CD14-positive monocyte (primary cell): ENCODE measurements at regions not wholly inside any gene's neighbourhood (a gene's known extent, or its start where the extent isn't known, plus 50 kb on each side); places are given as distances from the start of the nearest gene placed in this dataset.

Experiments
- DNase-seq, 3 donors: peaks; one replicate each; pipeline ENCODE4 v3.0.0-alpha.2; 2011 to 2022
- H2AFZ ChIP-seq: 2 replicates; pipeline ENCODE4 v1.6.0; 2012; ENCODE audit warnings: mild to moderate bottlenecking, low read depth, low read length, inconsistent platforms; ENCODE audit not compliant: insufficient read depth, poor library complexity, severe bottlenecking
- H3K27ac ChIP-seq, 2 donors: 1 replicate in 1 of 2; 2 replicates in 1 of 2; pipeline ENCODE4 v1.5.1; 2012 to 2013; ENCODE audit warnings: low read length in 2 of 2, control low read depth in 1 of 2, inconsistent platforms in 1 of 2, low read depth in 1 of 2, mild to moderate bottlenecking in 1 of 2
- H3K27me3 ChIP-seq, 2 donors: one replicate each; pipeline versions ENCODE4 v1.6.0 to v1.6.1; 2011 to 2013; ENCODE audit warnings: low read length in 2 of 2; ENCODE audit not compliant: control insufficient read depth in 2 of 2, insufficient read depth in 2 of 2
- H3K36me3 ChIP-seq, 2 donors: replicated peaks in 1 of 2; 1 replicate in 1 of 2; 2 replicates in 1 of 2; pipeline versions ENCODE4 v1.5.1 to v1.6.1; 2012 to 2013; ENCODE audit warnings: low read length in 2 of 2, control low read depth in 1 of 2, inconsistent platforms in 1 of 2, mild to moderate bottlenecking in 1 of 2; ENCODE audit not compliant: insufficient read depth in 2 of 2, control insufficient read depth in 1 of 2
- H3K4me1 ChIP-seq, 2 donors: 1 replicate in 1 of 2; 2 replicates in 1 of 2; pipeline versions ENCODE4 v1.5.1 to v1.6.1; 2012 to 2013; ENCODE audit warnings: low read length in 2 of 2, control low read depth in 1 of 2, inconsistent platforms in 1 of 2, mild to moderate bottlenecking in 1 of 2, moderate library complexity in 1 of 2; ENCODE audit not compliant: insufficient read depth in 2 of 2, control insufficient read depth in 1 of 2
- H3K4me2 ChIP-seq: replicated peaks from 2 replicates; pipeline ENCODE3; 2012; ENCODE audit warnings: low read length, moderate library complexity, mild to moderate bottlenecking; ENCODE audit not compliant: poor library complexity, severe bottlenecking; ENCODE audit errors: extremely low read depth
- H3K4me3 ChIP-seq, 3 experiments: fragments of 200-600 bp in 1 of 3; sonication (generic) in 1 of 3; replicated peaks in 1 of 3; 1 replicate in 2 of 3; 2 replicates in 1 of 3; pipeline ENCODE4 v1.5.1; 2011 to 2013; ENCODE audit warnings: low read length in 3 of 3, mild to moderate bottlenecking in 3 of 3, control low read depth in 2 of 3, low read depth in 2 of 3, inconsistent platforms in 1 of 3, moderate library complexity in 1 of 3
- H3K79me2 ChIP-seq: 2 replicates; pipeline ENCODE4 v1.6.0; 2012; ENCODE audit warnings: mild to moderate bottlenecking, control low read depth, inconsistent platforms, low read length, moderate library complexity; ENCODE audit not compliant: insufficient read depth
- H3K9ac ChIP-seq: 2 replicates; pipeline ENCODE4 v1.6.0; 2017; ENCODE audit warnings: low read length, mild to moderate bottlenecking; ENCODE audit not compliant: insufficient read depth, poor library complexity, severe bottlenecking
- H3K9me3 ChIP-seq, 2 donors: replicated peaks in 1 of 2; 1 replicate in 1 of 2; 2 replicates in 1 of 2; pipeline versions ENCODE4 v1.5.1 to v1.6.1; 2012 to 2013; ENCODE audit warnings: low read length in 2 of 2, control low read depth in 1 of 2; ENCODE audit not compliant: control insufficient read depth in 1 of 2, insufficient read depth in 1 of 2
- H4K20me1 ChIP-seq: 2 replicates; pipeline ENCODE4 v1.6.0; 2012; ENCODE audit warnings: mild to moderate bottlenecking, low read length, control low read depth, moderate library complexity; ENCODE audit not compliant: insufficient read depth
- H3K27ac Mint-ChIP-seq, 7 donors: one replicate each; pipeline ENCODE4 v1.8.0; 2020; ENCODE audit warnings: mild to moderate bottlenecking in 7 of 7, mixed read lengths in 7 of 7, moderate library complexity in 6 of 7, inconsistent platforms in 2 of 7
- H3K27me3 Mint-ChIP-seq, 3 donors: one replicate each; pipeline ENCODE4 v1.8.0; 2021 to 2022; ENCODE audit warnings: low read depth in 3 of 3, mild to moderate bottlenecking in 3 of 3, mixed read lengths in 3 of 3, moderate library complexity in 3 of 3, inconsistent platforms in 1 of 3
- H3K36me3 Mint-ChIP-seq, 2 donors: one replicate each; pipeline ENCODE4 v1.8.0; 2020; ENCODE audit warnings: mixed read lengths in 2 of 2, inconsistent platforms in 1 of 2, mild to moderate bottlenecking in 1 of 2
- H3K4me1 Mint-ChIP-seq: one replicate; pipeline ENCODE4 v1.8.0; 2020; ENCODE audit warnings: mild to moderate bottlenecking, mixed read lengths
- H3K4me3 Mint-ChIP-seq, 2 donors: one replicate each; pipeline ENCODE4 v1.8.0; 2020; ENCODE audit warnings: mild to moderate bottlenecking in 2 of 2, mixed read lengths in 2 of 2, moderate library complexity in 1 of 2
- H3K9me3 Mint-ChIP-seq, 7 donors: one replicate each; pipeline ENCODE4 v1.8.0; 2020 to 2022; ENCODE audit warnings: mixed read lengths in 7 of 7, mild to moderate bottlenecking in 6 of 7, moderate library complexity in 6 of 7, inconsistent platforms in 2 of 7
- WGBS: methylation state at CpG from one replicate; pipeline ENCODE4 v1.1.5; 2013; ENCODE audit warnings: missing lambda C conversion rate; ENCODE audit not compliant: insufficient coverage; 5-methylcytosine and 5-hydroxymethylcytosine counted together
- intact Hi-C, 2 donors: fragments of 100-400 bp; cut with micrococcal nuclease; formaldehyde crosslinking; loops; one replicate each; pipeline versions ENCODE4 v1.15.0 to v1.15.1; 2023
- TF ChIP-seq, protein P1 (sequence below): fragments of 200-600 bp; IDR thresholded peaks from one replicate; pipeline ENCODE4 v1.8.0; 2022; ENCODE audit warnings: antibody characterized with exemption, mild to moderate bottlenecking

DNA sequence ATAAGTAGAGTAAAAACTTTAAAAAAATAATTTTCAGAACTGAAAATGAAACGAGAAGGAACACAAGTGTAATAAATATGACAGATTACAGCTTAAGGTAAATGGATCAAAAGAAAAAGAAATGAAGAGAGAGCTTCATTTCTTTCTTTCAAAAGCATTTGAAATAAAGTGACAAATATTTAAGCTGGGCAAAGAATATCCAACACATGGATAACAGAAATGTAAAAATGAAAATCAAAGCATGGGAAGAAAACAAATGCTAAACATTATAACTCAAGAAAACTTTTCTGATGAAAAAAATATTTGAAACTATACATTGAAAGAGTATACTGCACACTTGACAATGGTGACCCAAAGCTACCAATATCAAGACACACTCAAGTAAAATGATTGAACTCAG is 143.6 kb upstream of the IRX5 start:
- H3K9me3 Mint-ChIP-seq, result peaks cover 2 to 15% (median 8%) of the 10 kb centered on the region in 7 donors
- H3K27me3 ChIP-seq, result no peaks in the 10 kb centered on the region
- H3K36me3 ChIP-seq, result no peaks in the 10 kb centered on the region
- no CpG with 5 or more reads among the region's 1 CpG for WGBS
- H3K4me1 Mint-ChIP-seq, result no peaks in the 10 kb centered on the region
- no peaks in the 10 kb centered on the region for H3K36me3 Mint-ChIP-seq
- H3K4me1 ChIP-seq, result no peaks in the 10 kb centered on the region
- H3K4me3 ChIP-seq, result no peak overlapping the region
- peaks cover 0 to 3% (median 1%) of the 10 kb centered on the region in 3 donors for H3K27me3 Mint-ChIP-seq
- H3K9me3 ChIP-seq, result peaks cover 0 to 6% of the 10 kb centered on the region in 2 donors
- no peaks in the 10 kb centered on the region for H4K20me1 ChIP-seq
- H2AFZ ChIP-seq, result no peak overlapping the region
- no peaks in the 10 kb centered on the region for H3K79me2 ChIP-seq
- H3K27ac ChIP-seq, result no peak overlapping the region
- no peak overlapping the region for H3K9ac ChIP-seq
- no peak overlapping the region for H3K4me3 Mint-ChIP-seq
- intact Hi-C loops, result no loop called here
- no peak overlapping the region for H3K4me2 ChIP-seq
- TF ChIP-seq, protein P1, sequence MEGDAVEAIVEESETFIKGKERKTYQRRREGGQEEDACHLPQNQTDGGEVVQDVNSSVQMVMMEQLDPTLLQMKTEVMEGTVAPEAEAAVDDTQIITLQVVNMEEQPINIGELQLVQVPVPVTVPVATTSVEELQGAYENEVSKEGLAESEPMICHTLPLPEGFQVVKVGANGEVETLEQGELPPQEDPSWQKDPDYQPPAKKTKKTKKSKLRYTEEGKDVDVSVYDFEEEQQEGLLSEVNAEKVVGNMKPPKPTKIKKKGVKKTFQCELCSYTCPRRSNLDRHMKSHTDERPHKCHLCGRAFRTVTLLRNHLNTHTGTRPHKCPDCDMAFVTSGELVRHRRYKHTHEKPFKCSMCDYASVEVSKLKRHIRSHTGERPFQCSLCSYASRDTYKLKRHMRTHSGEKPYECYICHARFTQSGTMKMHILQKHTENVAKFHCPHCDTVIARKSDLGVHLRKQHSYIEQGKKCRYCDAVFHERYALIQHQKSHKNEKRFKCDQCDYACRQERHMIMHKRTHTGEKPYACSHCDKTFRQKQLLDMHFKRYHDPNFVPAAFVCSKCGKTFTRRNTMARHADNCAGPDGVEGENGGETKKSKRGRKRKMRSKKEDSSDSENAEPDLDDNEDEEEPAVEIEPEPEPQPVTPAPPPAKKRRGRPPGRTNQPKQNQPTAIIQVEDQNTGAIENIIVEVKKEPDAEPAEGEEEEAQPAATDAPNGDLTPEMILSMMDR, result no peak
- no peak overlapping the region for H3K27ac Mint-ChIP-seq
- DNase-seq, result no peak

- Mint-ChIP-seq H3K27ac (no peak overlapping the region), H3K36me3 (no peaks in the 10 kb centered on the region), H3K9me3 (peaks cover 2 to 13% (median 8%) of the 10 kb centered on the region in 7 donors), H3K4me3 (no peak overlapping the region), H3K4me1 (no peaks in the 10 kb centered on the region), H3K27me3 (peaks cover 0 to 3% (median 3%) of the 10 kb centered on the region in 3 donors)
- H2AFZ ChIP-seq, result no peak overlapping the region
- TF ChIP-seq, protein P1, result no peak
- H3K4me3 ChIP-seq, result no peak overlapping the region
- intact Hi-C loops, result no loop called here
- no peaks in the 10 kb centered on the region for H3K36me3 ChIP-seq
- no peaks in the 10 kb centered on the region for H3K79me2 ChIP-seq
- H4K20me1 ChIP-seq, result no peaks in the 10 kb centered on the region
- no peak overlapping the region for H3K9ac ChIP-seq
- no CpG with 5 or more reads among the region's 2 CpGs for WGBS
- no peak for DNase-seq
- no peak overlapping the region for H3K4me2 ChIP-seq
- no peaks in the 10 kb centered on the region for H3K4me1 ChIP-seq
- H3K27ac ChIP-seq, result no peak overlapping the region
- no peaks in the 10 kb centered on the region for H3K27me3 ChIP-seq
- H3K9me3 ChIP-seq, result peaks cover 0 to 6% of the 10 kb centered on the region in 2 donors
Observed at GRCh38 chr16:54783980-54784379, 146.7 kb upstream of the IRX5 start.
